NCI-H748 (cell line): ENCODE measurements at regions not wholly inside any gene's neighbourhood (a gene's known extent, or its start where the extent isn't known, plus 50 kb on each side); places are given as distances from the start of the nearest gene placed in this dataset.

ENCODE experiments used
- DNase-seq: peaks from one replicate; lab custom pipeline; 2025; ENCODE audit not compliant: unreplicated experiment; lab: John Stamatoyannopoulos, UW

- DNase-seq: no peak
Measured at GRCh38 chr11:127275774-127276173, 275.2 kb upstream of the KIRREL3 start.

DNA sequence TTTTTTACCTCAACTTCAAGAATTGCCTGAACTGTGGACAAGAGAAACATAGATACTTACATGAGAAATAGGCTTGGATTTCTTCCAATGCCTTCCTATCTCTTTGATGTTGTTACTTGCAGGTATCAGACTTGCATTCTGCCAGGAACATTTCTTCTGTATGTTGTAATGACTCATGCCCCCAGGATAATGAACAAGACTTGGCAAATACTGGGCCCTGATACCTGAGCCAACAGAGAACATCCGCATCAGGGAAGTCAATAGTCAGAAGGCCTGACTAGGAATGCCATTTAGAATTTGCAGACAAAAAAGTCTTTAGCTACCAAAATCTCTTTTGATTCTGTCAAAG lies 273.7 kb upstream of the KIRREL3 start:
- no peak for DNase-seq

GRCh38 chr11:127273593-127274327 lies 273.2 kb upstream of the KIRREL3 start:
- DNase-seq: no peak

GRCh38 chr11:127270851-127271250 lies 270.3 kb upstream of the KIRREL3 start:
- DNase-seq: no peak

GRCh38 chr11:127269911-127270310 lies 269.3 kb upstream of the KIRREL3 start:
- no peak for DNase-seq

- no peak for DNase-seq
Measured at GRCh38 chr11:127268932-127269331, 268.4 kb upstream of the KIRREL3 start.

GRCh38 chr11:127268521-127268920 lies 268.0 kb upstream of the KIRREL3 start:
- DNase-seq: no peak

DNA sequence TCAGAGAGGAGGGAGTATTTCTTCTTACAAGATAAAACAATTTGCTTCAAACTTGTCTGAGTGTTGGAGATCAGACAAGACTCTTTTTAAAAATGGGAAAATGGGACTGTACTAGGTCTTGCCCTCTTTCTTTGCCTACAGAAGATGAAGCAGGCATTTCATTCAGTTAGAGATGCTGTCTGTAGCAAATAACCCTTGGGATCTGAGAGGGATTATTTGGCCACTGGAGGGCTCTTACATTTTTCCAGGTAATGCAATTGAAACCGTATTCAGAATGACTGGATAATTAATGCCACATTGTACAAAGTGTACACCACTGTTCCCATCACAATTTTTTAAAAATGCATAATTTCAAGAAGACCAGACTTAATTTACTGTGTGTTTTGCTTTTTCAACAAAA lies 258.5 kb upstream of the KIRREL3 start:
- DNase-seq: no peak

- no peak for DNase-seq
Measured at GRCh38 chr11:127255209-127255608, 254.6 kb upstream of the KIRREL3 start.

DNA sequence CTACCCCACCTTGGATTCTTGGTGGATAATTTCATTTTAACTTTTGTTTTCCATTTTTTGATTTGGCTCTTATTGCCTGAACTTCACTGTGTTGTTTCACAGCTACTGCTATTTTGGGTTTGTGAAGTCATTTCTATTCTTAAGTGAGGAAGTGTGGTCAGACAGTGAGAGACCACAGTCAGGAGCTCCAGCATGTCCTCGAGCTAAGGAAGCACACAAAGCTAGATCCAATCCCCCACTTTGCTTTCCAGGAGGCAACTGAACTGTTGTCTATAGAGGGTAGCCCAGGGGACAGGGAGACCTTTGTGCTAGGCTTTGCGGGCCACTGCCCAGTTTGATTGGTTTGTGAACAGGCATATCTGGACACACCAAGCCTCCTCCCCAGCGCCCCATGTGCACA lies 251.8 kb upstream of the KIRREL3 start:
- no peak for DNase-seq

GRCh38 chr11:127249576-127249975 lies 249.0 kb upstream of the KIRREL3 start:
- no peak for DNase-seq

- no peak for DNase-seq
Measured at GRCh38 chr11:127248476-127248875, 247.9 kb upstream of the KIRREL3 start.

- peak; percentile 85 for DNase-seq
Measured at GRCh38 chr11:127247261-127247851, 246.8 kb upstream of the KIRREL3 start.

DNA sequence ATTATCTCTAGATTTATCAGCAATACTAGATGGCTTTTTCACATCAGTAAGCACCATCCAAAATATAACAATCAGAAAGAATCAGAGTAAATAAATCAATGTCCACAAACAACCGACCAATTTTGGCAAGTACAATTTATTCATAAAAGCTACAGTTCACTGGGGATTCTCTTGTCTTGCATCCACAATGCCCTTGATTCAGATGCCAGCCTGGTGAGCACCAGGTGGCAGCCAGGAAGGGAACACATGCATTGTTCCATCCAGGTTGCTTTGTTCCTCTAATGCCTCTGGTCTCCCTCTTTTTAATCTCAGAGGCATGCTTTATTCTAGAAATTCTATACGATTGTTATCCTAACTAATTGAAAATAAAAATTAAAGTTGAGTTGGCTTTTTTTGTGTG lies 242.1 kb upstream of the KIRREL3 start:
- peak; percentile 64 for DNase-seq

DNA sequence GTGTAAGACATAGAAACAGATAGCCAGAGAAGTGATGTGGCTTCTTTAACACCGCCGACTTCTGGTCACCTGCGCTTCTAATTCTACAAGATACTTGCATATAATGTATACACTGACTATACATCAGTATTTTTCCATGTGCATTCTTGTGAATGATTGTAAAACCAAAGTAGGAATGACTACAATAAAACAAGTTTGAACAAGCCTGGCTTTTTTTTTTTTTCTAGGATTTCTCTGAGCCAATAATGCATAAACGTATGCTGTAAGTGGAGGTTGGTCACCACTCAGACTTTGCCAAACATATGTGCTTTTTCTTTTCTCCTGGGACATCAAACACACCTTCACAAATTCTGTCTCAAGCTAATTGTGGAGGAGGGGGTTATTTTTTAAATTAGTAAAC lies 237.8 kb upstream of the KIRREL3 start:
- no peak for DNase-seq

GRCh38 chr11:127236776-127237175 lies 236.2 kb upstream of the KIRREL3 start:
- no peak for DNase-seq

GRCh38 chr11:127233998-127234397 lies 233.4 kb upstream of the KIRREL3 start:
- DNase-seq: no peak

DNA sequence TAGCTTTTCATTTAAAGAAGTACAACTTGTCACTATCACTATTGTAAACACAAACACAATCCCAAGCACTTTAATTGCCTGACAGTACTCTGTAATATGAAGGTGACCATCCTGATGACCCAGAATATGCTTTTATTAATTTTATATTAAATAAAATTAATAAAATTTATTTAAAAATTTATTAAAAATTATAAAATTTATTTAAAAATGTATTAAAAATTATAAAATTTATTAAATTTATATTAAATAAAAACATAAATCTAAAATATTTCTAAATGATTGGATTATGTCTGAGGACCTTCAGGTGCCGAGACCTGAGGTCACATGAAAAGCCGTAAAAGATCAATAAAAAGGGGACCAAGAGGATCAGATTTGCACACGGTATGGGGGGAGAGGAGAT lies 229.8 kb upstream of the KIRREL3 start:
- no peak for DNase-seq

GRCh38 chr11:127226949-127227348 lies 226.4 kb upstream of the KIRREL3 start:
- DNase-seq: no peak

DNA sequence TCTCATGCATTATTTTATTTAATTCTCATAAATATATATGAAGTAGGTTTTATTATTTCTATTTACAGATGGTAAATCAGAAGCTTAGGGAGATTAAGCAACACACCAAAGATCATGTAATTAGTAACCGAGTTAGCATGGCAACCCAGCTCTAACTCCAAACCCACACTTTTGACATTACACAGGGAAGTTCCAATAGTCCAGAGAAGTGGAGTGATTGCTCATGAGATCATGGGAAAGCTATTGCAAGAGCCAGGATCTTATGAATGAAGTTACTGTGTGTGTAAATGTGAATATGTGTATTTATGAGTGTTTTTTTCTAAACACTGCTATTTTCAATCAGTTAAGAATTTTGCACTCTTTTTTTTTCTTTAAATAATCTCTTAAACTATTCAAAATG lies 225.8 kb upstream of the KIRREL3 start:
- DNase-seq: no peak

DNA sequence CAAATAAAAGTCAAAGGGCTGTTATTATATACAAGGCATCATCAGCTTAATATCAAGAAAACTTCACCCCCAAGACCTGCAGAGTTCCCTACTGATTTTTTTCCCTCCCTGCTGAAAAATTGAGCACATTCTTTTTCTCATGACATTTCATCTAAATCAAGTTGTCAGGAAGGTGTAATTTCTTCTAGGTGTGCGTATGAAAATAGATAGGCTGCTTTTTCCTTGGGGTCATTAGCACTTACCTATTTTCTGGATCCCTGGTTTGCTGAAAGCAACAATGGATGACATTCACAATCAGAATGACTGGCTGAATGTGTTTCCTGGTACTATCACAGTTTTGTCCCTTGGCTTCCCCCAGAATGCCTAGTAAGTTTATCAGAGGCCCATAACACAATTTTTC lies 225.0 kb upstream of the KIRREL3 start:
- DNase-seq: no peak

DNA sequence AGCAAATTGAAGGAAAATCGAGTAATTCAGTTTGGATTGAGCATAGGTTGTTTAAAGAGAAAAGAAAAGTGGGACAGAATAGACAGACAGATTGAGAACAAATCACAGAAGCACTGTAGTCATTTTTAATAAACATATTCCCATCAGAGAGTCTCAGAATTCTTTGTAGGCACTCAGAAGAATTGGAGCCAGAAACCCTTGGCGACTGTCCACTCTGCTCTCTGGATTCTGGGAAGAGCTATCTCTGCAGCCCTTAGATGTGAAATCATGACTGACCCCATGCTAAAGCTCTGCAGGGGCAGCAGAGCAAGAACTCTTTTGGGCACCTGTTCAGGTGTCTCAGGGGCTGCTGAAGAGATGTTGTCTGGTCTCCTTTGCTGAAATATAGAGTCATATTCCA lies 223.7 kb upstream of the KIRREL3 start:
- DNase-seq: no peak

DNA sequence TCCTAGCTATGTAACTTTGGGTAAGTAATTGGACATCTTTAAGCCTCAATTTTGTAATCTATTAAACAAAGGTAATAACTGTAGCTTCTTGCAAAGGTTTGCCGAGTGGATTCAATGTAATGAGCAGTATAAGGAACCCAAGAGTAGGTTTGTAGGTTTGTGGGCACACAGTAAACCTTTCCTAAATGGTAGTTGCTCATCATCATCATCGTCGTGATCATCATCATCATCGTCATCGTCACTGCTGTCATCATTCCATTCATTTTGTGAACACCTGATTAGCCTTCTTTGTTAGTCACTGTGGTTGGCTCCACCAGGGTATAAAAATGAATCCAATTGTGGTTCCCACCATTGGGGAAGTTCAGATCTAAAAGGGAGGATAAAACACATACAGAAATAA lies 223.1 kb upstream of the KIRREL3 start:
- no peak for DNase-seq
